ENCODE measurements at regions not wholly inside any gene's neighbourhood (a gene's known extent, or its start where the extent isn't known, plus 50 kb on each side); places are given as distances from the start of the nearest gene placed in this dataset.

DNA sequence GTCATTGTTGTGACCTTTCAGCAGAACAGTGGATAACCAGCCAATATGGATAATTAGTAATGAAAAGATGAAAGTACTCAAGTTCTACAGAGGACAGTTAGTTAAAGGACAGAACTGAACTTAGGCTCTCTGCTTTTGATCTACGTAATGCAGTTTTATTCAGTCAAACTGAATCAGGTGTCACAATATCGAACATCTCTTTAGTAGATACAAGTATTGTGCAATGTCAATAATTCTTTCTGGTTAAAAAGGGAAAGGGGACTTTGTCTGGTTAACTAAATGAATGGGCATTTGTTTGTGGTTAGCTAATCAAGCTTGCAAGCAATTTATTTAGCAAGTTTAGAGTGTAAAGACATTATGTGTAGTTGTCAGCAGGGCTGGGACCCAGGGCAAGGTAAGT lies 562.2 kb upstream of the PTBP2 start (continued):
- TF ChIP-seq, protein P1, sequence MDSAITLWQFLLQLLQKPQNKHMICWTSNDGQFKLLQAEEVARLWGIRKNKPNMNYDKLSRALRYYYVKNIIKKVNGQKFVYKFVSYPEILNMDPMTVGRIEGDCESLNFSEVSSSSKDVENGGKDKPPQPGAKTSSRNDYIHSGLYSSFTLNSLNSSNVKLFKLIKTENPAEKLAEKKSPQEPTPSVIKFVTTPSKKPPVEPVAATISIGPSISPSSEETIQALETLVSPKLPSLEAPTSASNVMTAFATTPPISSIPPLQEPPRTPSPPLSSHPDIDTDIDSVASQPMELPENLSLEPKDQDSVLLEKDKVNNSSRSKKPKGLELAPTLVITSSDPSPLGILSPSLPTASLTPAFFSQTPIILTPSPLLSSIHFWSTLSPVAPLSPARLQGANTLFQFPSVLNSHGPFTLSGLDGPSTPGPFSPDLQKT (IDR thresholded peaks at IDR 0.05; ENCODE audit: borderline replicate concordance, low read depth, low read length) = no peak
- TF ChIP-seq ZNF19 (tag by site-specific recombination; IDR thresholded peaks at IDR 0.05; ENCODE audit: low read depth) (no peak), SCRT1 (tag by site-specific recombination; IDR thresholded peaks at IDR 0.05; ENCODE audit: borderline replicate concordance) (no peak), ZNF670 (tag by site-specific recombination; IDR thresholded peaks at IDR 0.05; ENCODE audit: low read depth) (no peak)

DNA sequence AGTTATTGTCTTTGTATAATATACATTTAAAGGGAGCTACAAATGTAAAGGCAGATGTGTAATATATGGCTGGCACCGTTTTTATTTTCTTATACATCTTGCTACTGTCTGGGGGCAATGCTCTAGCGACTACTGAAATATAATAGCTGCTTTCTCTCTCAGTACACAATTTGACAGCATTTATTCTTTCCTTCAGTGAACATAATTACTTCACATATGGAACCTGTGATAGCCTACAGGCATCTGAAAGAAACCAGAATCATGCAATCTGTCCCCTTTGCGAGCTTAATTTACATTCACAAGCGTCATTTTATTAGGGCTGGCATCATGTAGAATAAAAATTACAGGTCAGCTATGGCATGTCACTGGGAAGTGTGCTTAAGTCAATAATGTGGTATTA lies 557.5 kb upstream of the PTBP2 start:
- no peak for TF ChIP-seq ZNF394 (tag by site-specific recombination; IDR thresholded peaks at IDR 0.05; ENCODE audit: borderline replicate concordance)
- no peak for TF ChIP-seq ZNF521 (tag by site-specific recombination; IDR thresholded peaks at IDR 0.05)
- no peak for TF ChIP-seq ZNF23 (tag by site-specific recombination; IDR thresholded peaks at IDR 0.05; ENCODE audit: borderline replicate concordance)
- TF ChIP-seq, protein P2, sequence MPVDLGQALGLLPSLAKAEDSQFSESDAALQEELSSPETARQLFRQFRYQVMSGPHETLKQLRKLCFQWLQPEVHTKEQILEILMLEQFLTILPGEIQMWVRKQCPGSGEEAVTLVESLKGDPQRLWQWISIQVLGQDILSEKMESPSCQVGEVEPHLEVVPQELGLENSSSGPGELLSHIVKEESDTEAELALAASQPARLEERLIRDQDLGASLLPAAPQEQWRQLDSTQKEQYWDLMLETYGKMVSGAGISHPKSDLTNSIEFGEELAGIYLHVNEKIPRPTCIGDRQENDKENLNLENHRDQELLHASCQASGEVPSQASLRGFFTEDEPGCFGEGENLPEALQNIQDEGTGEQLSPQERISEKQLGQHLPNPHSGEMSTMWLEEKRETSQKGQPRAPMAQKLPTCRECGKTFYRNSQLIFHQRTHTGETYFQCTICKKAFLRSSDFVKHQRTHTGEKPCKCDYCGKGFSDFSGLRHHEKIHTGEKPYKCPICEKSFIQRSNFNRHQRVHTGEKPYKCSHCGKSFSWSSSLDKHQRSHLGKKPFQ (tag by site-specific recombination; IDR thresholded peaks at IDR 0.05) = no peak
- no peak for TF ChIP-seq ZNF544 (tag by site-specific recombination; IDR thresholded peaks at IDR 0.05)
- TF ChIP-seq GLIS2 (tag by site-specific recombination; IDR thresholded peaks at IDR 0.05) = no peak
- no peak for TF ChIP-seq MZF1 (tag by site-specific recombination; IDR thresholded peaks at IDR 0.05; ENCODE audit: borderline replicate concordance)
- TF ChIP-seq ZNF221 (tag by site-specific recombination; IDR thresholded peaks at IDR 0.05; ENCODE audit: borderline replicate concordance) = no peak
- TF ChIP-seq KLF16 (tag by site-specific recombination; IDR thresholded peaks at IDR 0.05) = no peak
- TF ChIP-seq ZNF473 (tag by site-specific recombination; IDR thresholded peaks at IDR 0.05) = no peak
- TF ChIP-seq SCRT2 (tag by site-specific recombination; IDR thresholded peaks at IDR 0.05) = no peak
- no peak for TF ChIP-seq ZBTB20 (tag by site-specific recombination; IDR thresholded peaks at IDR 0.05)
- no peak for TF ChIP-seq ZNF350 (tag by site-specific recombination; IDR thresholded peaks at IDR 0.05)
- no peak for TF ChIP-seq REPIN1 (tag by site-specific recombination; IDR thresholded peaks at IDR 0.05; ENCODE audit: low read depth)
- POLR2A ChIA-PET = no interaction called here
- no peak overlapping the region for H3K27ac ChIP-seq (ENCODE audit: extremely low read depth, low read depth, low read length)

DNA sequence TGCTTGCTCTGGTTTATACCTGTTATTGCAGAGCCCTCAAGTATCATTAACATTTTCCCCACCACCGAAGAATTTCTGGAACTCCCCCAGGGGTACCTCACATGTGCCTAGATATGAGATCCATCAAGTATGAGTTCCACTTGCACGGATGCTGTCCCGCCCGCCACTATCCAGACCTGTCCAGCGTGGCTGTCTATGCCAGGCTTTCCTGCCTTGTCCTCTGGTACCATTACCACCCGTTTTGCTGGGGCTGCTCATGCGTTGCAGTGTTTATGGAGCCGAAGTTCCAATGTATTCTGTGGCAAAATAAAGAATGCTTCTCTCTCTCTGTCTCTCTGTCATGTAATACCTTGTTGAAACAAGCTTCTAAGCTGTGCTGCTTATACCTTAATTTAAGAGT lies 543.5 kb upstream of the PTBP2 start:
- no peak overlapping the region for H3K4me3 ChIP-seq (ENCODE audit: low read depth, low read length)
- H3K27ac ChIP-seq (ENCODE audit: extremely low read depth, low read depth, low read length) = no peak overlapping the region
- CTCF ChIA-PET = no interaction called here
- H3K4me1 ChIP-seq (ENCODE audit: control insufficient read depth, insufficient read depth, low read length) = no peaks in the 10 kb centered on the region
- no peaks in the 10 kb centered on the region for H3K36me3 ChIP-seq (ENCODE audit: control insufficient read depth in 2 of 2, insufficient read depth in 1 of 2, low read length in 2 of 2)
- POLR2A ChIA-PET = no interaction called here
- TF ChIP-seq ZNF140 (tag by site-specific recombination; IDR thresholded peaks at IDR 0.05) = no peak
- TF ChIP-seq ZNF274 (IDR thresholded peaks at IDR 0.05; ENCODE audit: low read length) = no peak
- no peak for TF ChIP-seq ZNF274 (tag by site-specific recombination; IDR thresholded peaks at IDR 0.05; ENCODE audit: borderline replicate concordance)
- TF ChIP-seq ZNF654 (tag by site-specific recombination; IDR thresholded peaks at IDR 0.05; ENCODE audit: low read depth) = no peak
- TF ChIP-seq ZNF416 (tag by site-specific recombination; IDR thresholded peaks at IDR 0.05) = no peak
- no peak for TF ChIP-seq ZNF514 (tag by site-specific recombination; IDR thresholded peaks at IDR 0.05)
- no peak for TF ChIP-seq ZNF133 (tag by site-specific recombination; IDR thresholded peaks at IDR 0.05)
- TF ChIP-seq BCL11A (tag by site-specific recombination; IDR thresholded peaks at IDR 0.05; ENCODE audit: low read depth) = no peak
- no peak for TF ChIP-seq ZNF266 (tag by site-specific recombination; IDR thresholded peaks at IDR 0.05; ENCODE audit: low read depth)
- H3K9me3 ChIP-seq (ENCODE audit: control insufficient read depth, insufficient read depth, low read depth, low read length) = no peaks in the 10 kb centered on the region

More for the DNA sequence above, 557.5 kb upstream of the PTBP2 start:
- no peaks in the 10 kb centered on the region for H3K9me3 ChIP-seq (ENCODE audit: control insufficient read depth, insufficient read depth, low read depth, low read length)
- CTCF ChIA-PET = no interaction called here
- no peak overlapping the region for H3K4me3 ChIP-seq (ENCODE audit: low read depth, low read length)
- H3K36me3 ChIP-seq (ENCODE audit: control insufficient read depth in 2 of 2, insufficient read depth in 1 of 2, low read length in 2 of 2) = no peaks in the 10 kb centered on the region
- H3K4me1 ChIP-seq (ENCODE audit: control insufficient read depth, insufficient read depth, low read length) = no peaks in the 10 kb centered on the region

Measured in HEK293 (cell line).